OCI-LY1 (cell line): ENCODE measurements at regions not wholly inside any gene's neighbourhood (a gene's known extent, or its start where the extent isn't known, plus 50 kb on each side); places are given as distances from the start of the nearest gene placed in this dataset.

Experiments
- CTCF ChIP-seq: fragments of 200-600 bp; sonication (generic), shearing (Covaris generic); IDR thresholded peaks from 2 replicates; pipeline ENCODE4 v1.5.1; 2017; ENCODE audit warnings: mild to moderate bottlenecking, antibody characterized with exemption, low read length, moderate library complexity, mixed read lengths
- EZH2 ChIP-seq: fragments of 200-600 bp; sonication (generic), shearing (Covaris generic); IDR thresholded peaks from 2 replicates; pipeline ENCODE4 v1.8.0; 2017; ENCODE audit warnings: borderline replicate concordance, mixed run types, mild to moderate bottlenecking, antibody characterized with exemption, low read length, moderate library complexity, mixed read lengths

GRCh38 chr5:1735320-1735970, 64.2 kb downstream of the MRPL36 start:
- no peak for TF ChIP-seq CTCF
- no peak for TF ChIP-seq EZH2
